Tibial artery (tissue), 4 donors: ENCODE measurements at regions not wholly inside any gene's neighbourhood (a gene's known extent, or its start where the extent isn't known, plus 50 kb on each side); places are given as distances from the start of the nearest gene placed in this dataset.

Experiments
- DNase-seq, 2 donors: peaks; one replicate each; pipeline ENCODE4 v3.0.0-alpha.2; 2019
- H3K27ac ChIP-seq, 2 donors: fragments of 200-600 bp; sonication (generic) in 1 of 2; 1 replicate in 1 of 2; 2 replicates in 1 of 2; pipeline ENCODE4 v1.5.1; 2018 to 2019; ENCODE audit warnings: mild to moderate bottlenecking in 1 of 2
- H3K27me3 ChIP-seq, 2 donors: fragments of 200-600 bp; sonication (generic) in 1 of 2; one replicate each; pipeline versions ENCODE4 v1.5.1 to v1.6.0; 2016 to 2019
- H3K36me3 ChIP-seq, 3 donors: fragments of 200-600 bp; sonication (generic) in 2 of 3; one replicate each; pipeline ENCODE4 v1.5.1; 2016 to 2019; ENCODE audit warnings: mild to moderate bottlenecking in 2 of 3
- H3K4me1 ChIP-seq, 4 donors: fragments of 200-600 bp; sonication (generic) in 2 of 4; 1 replicate in 3 of 4; 2 replicates in 1 of 4; pipeline ENCODE4 v1.5.1; 2016 to 2019
- H3K4me3 ChIP-seq, 2 donors: fragments of 200-600 bp; sonication (generic) in 1 of 2; 1 replicate in 1 of 2; 2 replicates in 1 of 2; pipeline ENCODE4 v1.5.1; 2018 to 2019; ENCODE audit warnings: mild to moderate bottlenecking in 2 of 2
- H3K9me3 ChIP-seq, 3 donors: fragments of 200-600 bp; sonication (generic) in 1 of 3; one replicate each; pipeline ENCODE4 v1.5.1; 2016 to 2019
- CTCF ChIP-seq, 2 experiments: fragments of 200-600 bp in 1 of 2; fragments of 450-650 bp in 1 of 2; IDR thresholded peaks; one replicate each; pipeline ENCODE4 v1.5.1; 2017 to 2019; ENCODE audit warnings: antibody characterized with exemption in 2 of 2, mild to moderate bottlenecking in 1 of 2, moderate library complexity in 1 of 2
- intact Hi-C: fragments of 100-400 bp; cut with DNase I; formaldehyde crosslinking; loops from one replicate; pipeline ENCODE4 v1.15.0; 2023; ENCODE audit warnings: low total_unique reads

- no peak for TF ChIP-seq CTCF (IDR thresholded peaks at IDR 0.05)
- Histone ChIP-seq H3K27me3 (peaks cover 0 to 5% of the 10 kb centered on the region in 2 donors), H3K36me3 (no peaks in the 10 kb centered on the region), H3K4me1 (no peaks in the 10 kb centered on the region), H3K27ac (no peak overlapping the region), H3K9me3 (no peaks in the 10 kb centered on the region), H3K4me3 (no peak overlapping the region)
- DNase-seq, result no peak
- intact Hi-C loops, result no loop called here
These were observed 70.5 kb upstream of the RUNX1 start for GRCh38 chr21:35119501-35120047.

- peaks cover 0 to 5% of the 10 kb centered on the region in 2 donors for H3K27me3 ChIP-seq
- intact Hi-C loops, result no loop called here
- H3K4me3 ChIP-seq, result no peak overlapping the region
- no peak overlapping the region for H3K27ac ChIP-seq
- no peak for TF ChIP-seq CTCF (IDR thresholded peaks at IDR 0.05)
- no peaks in the 10 kb centered on the region for H3K36me3 ChIP-seq
- no peaks in the 10 kb centered on the region for H3K4me1 ChIP-seq
- DNase-seq, result no peak
- H3K9me3 ChIP-seq, result no peaks in the 10 kb centered on the region
These were observed 67.7 kb upstream of the RUNX1 start for GRCh38 chr21:35116777-35117176.

- no peak for DNase-seq
- Histone ChIP-seq H3K27me3 (no peaks in the 10 kb centered on the region), H3K27ac (no peak overlapping the region), H3K36me3 (no peaks in the 10 kb centered on the region), H3K4me1 (no peaks in the 10 kb centered on the region), H3K9me3 (peaks cover 0 to 3% (median 0%) of the 10 kb centered on the region in 3 donors), H3K4me3 (no peak overlapping the region)
- TF ChIP-seq CTCF (IDR thresholded peaks at IDR 0.05), result no peak
- intact Hi-C loops, result no loop called here
These were observed 64.0 kb upstream of the RUNX1 start for GRCh38 chr21:35113064-35113463.

- intact Hi-C loops, result no loop called here
- no peaks in the 10 kb centered on the region for H3K27me3 ChIP-seq
- H3K36me3 ChIP-seq, result no peaks in the 10 kb centered on the region
- H3K27ac ChIP-seq, result no peak overlapping the region
- H3K9me3 ChIP-seq, result peaks cover 0 to 3% (median 0%) of the 10 kb centered on the region in 3 donors
- H3K4me3 ChIP-seq, result no peak overlapping the region
- no peak for DNase-seq
- no peak for TF ChIP-seq CTCF (IDR thresholded peaks at IDR 0.05)
- H3K4me1 ChIP-seq, result no peaks in the 10 kb centered on the region
These were observed 62.3 kb upstream of the RUNX1 start for GRCh38 chr21:35111321-35111930.

GRCh38 chr21:35108887-35109286, 59.8 kb upstream of the RUNX1 start:
- Histone ChIP-seq H3K27me3 (no peaks in the 10 kb centered on the region), H3K4me1 (no peaks in the 10 kb centered on the region), H3K4me3 (no peak overlapping the region), H3K9me3 (peaks cover 0 to 3% (median 0%) of the 10 kb centered on the region in 3 donors), H3K36me3 (no peaks in the 10 kb centered on the region), H3K27ac (no peak overlapping the region)
- no peak for DNase-seq
- intact Hi-C loops, result no loop called here
- no peak for TF ChIP-seq CTCF (IDR thresholded peaks at IDR 0.05)
